Limb (tissue), 2 donors: ENCODE measurements at regions not wholly inside any gene's neighbourhood (a gene's known extent, or its start where the extent isn't known, plus 50 kb on each side); places are given as distances from the start of the nearest gene placed in this dataset.
A peak's percentile ranks its signal among the peaks of the same experiment; 100 is the strongest.
"Not testable (repeated sequence)": the region's sequence is repeated elsewhere in the genome, so short reads cannot be mapped to it uniquely, and the experiment has no call there.

ENCODE experiments used
- DNase-seq, 2 donors: peaks; one replicate each; pipeline ENCODE4 v3.0.0-alpha.2; 2016; ENCODE audit errors: extremely low spot score in 2 of 2

DNA sequence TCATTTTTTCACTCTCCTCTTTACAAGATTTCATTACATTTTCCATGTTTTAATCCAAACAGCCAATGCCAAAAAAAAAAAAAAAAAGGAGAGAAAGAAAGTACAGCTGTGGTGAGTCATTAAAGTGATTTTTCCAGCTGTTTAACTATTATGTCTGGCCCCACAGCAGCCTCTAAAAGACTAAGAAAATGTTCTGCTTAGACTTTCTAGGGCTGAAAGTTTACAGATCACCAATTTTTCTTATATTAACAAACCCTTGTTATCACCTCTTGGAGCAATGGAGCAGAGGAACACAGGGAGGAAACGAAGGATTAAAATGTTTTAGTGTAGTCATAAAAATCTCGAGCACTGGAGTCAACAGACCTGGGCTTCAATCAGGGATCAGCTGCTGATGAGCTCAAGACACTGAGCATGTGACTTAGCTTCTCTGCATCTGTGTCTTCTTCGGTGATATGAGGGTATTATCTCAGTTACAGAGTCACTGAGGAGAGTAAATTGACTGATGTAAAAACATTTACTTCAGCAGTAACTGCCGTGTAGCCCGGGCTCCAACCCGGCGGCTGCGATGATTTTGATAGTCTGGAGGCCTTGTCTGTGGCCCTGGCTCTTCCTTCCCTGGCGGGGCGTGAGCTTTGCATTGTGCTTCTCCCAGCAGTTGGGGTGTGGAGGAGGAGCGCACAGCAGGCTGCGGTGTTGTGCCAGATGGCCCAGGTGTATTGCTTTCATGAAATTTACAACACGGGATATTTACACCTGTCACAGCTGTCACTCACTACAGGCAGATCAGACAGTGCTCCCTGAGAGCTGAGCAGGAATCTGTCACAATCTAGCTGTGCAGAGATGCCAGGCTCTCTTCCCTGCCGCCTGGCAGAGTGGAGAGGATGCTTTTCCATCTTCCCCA lies 298.3 kb upstream of the FZD8 start:
- DNase-seq: peak in 1 of 2 donors; percentile 70

DNA sequence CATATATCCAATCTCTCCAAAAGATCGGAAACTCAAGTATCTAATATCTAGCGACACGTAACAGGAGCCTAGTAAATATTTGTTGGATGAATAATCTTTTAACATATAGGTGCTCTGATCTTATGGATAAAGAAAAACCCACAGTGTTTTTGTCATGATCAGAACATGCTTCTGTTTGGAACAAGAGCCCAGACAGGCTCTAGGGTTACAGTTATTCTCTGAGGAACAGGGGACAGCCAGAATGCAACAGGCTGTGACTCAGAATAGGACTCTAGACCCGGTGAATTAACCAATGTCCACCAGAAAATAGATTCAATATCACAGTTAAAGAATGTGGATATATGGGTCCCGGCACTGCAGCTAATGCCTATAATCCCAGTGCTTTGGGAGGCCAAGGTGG lies 296.1 kb upstream of the FZD8 start:
- no peak for DNase-seq

DNA sequence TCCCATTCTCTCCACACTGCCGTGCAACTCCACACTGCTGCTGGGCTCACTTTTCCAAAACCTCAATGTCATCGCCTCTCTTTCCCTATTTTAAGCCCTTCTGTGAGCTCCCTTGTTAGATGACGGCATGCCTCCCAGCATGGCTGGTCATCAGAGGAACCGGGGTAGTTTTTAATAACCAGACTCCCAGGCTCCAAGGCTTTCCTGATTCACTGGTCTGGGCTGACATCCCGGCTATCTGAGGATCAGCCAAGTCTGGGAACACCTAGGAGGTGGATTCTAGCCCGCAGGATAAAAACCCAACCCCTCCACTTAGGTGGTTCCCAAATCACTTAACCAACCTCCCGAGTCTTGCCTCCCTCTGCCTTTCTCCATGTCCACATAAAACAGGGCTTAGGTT lies 295.4 kb upstream of the FZD8 start:
- no peak for DNase-seq

DNA sequence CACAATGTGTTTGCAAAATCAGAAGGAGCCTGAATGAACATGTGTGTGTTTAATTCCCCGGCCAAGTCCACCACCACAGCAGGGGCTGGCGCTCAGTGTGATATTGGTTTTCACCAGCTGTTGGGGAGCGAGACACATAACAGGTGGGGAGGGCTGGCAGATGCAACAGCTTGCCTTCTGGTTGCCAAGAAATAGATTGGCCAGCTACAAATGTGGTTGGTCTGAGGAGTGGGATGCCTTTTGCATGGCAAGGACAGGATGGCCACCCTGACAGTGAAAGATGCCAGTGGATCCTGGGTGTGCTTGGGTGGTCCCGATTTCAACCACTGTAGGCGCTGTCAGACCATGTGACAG lies 292.5 kb upstream of the FZD8 start:
- peak; percentile 63 to 65 for DNase-seq

DNA sequence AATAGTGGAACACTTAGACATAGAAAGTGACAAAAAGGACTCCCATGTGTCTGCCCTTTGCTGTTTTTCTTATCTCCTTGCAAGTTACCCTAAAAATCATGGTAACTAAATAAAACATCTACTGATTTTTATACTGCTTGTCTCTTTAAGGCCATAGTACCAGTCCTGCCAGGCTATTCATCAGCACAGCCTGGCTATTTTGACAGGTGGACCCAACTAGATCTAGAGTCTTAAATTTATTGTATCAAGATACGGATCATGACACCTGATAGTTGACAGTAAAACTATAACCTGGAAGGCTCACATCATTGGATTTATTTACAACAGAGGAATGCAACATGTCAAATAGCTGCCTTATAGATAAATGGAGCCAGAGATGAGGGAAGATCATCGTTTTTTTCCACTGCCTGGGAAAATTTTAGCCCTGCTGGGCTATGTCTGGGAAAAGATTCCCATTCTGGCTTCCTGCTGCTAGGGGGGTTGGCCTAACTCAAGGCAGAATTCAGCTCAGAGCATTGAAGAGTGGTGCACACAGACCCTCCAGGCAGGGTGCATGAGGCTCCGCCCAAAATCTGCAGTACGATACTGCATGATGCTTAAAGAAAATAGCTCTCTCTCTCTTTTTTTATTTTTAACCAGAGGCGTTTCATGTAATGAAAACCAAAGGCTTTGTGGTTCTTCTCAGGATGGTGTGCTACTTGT lies 292.0 kb upstream of the FZD8 start:
- no peak for DNase-seq

DNA sequence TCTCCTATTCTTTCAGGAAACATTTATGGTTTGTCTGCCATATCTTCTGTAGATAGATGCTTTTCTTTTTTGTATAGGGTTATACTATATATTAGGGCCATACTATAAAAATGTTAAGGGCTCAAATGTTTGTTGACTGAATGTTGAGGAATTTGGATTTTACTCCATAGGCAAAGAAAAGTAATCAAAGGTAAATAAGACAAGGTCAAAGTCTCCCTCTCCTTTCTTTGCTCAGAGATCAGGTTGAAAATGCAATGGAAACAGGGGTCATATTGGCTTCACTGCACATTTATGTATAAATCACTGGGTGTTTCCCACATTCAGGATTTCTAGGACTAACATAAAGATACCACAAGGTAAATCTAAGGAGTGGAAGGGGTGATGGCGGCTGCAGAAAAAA lies 291.4 kb upstream of the FZD8 start:
- no peak for DNase-seq

DNA sequence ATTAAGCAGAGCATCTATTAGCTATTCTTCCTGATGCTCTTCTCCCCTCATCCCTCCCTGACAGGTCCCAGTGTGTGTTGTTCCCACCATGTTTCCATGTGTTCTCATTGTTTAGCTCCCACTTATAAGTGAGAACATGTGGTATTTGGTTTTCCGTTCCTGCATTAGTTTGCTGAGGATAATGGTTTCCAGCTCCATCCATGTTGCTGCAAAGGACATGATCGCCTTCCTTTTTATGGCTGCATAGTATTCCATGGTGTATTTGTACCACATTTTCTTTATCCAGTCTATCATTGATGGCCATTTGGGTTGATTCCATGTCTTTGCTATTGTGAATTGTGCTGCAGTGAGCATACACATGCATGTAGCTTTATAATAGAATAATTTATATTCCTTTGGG lies 287.9 kb upstream of the FZD8 start:
- DNase-seq: not testable (repeated sequence)

DNA sequence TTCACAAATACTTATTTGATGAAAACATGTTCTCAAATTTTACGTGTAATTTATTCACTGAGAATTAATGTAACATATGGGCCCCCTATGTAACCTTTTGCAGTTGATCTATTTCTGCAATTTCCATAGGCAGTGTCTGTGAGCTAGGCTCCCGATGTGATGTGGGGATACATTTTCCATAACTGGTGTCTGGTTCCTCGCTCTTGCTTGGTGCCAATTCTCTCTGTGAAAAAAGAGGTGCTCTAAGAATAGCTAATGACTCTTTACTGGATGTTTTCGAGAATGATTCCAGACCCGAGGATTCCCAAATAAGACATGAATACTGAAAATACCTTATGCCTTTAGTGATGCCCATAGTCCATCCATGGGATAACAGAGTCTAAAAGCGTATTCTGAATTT lies 286.7 kb upstream of the FZD8 start:
- no peak for DNase-seq

DNA sequence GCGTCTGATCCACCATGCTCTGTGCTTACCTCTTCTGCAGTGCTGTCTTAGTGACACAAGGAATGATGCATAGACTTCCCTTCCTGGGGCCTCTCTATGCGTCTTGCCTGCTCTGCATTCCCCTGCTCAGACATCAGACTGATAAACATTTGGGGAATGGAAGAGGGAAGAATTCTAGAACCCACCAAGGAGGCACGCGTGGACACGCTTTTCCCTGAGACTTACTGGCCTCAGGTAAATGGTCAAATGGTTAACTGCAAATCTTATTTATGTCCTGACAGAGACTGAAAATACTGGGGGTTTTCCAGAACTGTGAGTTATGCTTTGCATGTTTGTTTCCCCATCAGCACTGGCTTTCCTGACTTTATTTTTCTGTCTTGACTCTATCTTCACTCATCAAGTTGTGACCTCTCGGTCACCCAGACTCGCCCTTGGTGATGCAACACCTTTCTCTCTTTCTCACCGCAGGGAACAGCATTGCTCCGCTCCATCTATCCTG lies 285.9 kb upstream of the FZD8 start:
- no peak for DNase-seq

DNA sequence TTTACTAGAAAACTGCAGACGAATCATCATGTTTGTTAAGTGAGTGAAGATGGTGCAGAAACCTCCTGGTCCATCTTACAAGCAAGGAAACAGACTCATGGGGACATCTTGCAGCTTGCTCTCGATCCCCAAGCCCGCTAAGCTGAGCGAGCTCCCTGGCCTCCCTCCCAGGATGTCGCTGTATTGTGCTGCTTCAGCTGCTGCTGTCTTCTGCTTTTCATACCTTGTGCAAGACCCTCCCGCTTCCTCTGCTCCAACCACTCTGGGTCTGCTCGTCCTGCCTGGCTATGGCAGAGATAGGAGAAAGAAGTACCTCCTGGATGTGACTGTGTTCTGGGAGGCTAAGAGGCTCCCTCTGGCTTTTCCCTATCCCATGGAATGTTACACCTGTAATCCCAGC lies 285.2 kb upstream of the FZD8 start:
- no peak for DNase-seq

DNA sequence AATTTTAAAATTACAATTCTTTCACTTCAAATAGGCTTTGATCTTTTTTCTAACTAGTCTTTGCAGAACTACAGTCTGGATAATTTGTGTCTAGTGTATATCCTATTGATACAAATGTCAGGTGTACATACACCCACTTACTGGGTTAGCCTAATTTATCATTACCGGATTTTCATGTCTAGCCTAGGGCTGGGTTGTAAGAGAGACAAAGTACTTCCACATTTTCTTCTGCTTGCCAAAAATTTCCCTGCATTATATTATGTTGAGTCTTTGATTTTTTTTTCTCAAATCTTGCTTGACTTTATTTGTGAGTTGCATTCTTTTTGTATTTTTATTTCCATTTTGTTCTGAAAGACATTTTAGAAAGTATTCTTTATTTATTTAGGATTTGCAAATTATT lies 284.8 kb upstream of the FZD8 start:
- DNase-seq: no peak

DNA sequence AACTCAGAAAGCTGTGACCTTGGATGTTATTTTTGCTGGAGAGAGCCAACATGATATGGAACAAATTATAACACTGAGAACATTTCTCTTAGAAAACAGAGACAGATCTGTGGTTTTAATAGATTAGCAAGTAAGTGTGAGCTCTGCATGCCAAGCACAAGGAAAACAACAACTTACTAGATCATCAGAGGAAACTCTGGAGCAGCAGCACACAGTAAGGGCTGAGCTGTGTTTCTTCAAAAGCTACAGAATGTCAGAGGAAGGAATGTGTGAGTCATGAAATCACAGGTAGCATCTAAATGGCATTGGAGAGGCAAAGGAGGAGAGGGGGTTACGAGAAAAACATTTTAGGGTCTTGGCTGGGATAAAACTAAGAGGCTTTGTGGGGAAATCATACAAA lies 283.4 kb upstream of the FZD8 start:
- no peak for DNase-seq

DNA sequence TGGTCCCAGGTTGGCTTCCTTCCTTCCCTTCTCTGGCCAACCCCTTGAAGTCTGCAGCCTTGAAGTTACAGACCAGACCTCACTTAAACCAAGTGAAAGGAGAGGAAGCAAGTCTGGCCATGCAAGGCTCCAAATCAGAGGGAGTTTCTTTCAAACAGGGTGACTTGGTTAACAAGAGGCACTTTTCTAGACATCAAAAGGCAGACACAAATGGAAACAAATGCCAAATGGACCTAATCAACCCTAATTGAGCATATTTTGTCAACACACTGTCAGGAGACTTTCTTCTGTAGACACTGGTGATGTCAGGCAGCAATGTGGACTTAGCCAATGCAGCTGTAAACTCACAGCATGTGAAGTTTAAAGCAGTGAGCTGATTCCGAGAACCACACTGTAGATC lies 282.7 kb upstream of the FZD8 start:
- DNase-seq: no peak

DNA sequence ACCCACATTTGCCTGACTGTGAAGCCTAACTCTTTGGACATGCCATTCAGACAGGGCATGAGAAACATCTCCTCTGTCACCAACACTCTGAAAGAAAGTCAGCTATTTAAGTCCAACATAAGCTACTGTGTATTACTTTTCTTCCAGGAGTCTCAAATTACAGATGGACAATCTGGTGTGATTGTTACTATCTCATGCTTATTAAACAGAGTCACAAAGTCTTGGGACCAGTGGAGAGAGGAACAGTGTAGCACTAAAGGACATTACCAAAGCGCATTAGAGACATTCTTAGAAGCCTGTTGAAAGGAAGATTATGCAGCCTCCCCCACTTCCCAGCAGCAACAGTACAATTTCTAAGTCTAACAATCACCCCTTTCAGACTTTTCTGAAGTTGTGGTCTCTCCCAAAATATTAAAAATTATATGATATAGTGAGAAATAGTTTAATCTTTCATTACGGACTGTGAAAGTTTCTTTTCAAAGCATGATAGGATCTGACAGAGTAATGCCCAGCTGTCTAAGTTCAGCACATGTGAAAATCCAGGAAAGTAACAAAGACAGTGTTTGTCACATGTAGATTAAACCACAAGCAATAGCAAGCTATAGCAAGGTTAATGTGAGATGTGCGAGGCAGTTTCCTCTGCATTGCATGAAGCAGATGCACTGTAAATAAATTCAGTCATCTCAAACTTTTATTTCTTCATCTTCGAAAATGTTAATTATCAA lies 280.9 kb upstream of the FZD8 start:
- no peak for DNase-seq

DNA sequence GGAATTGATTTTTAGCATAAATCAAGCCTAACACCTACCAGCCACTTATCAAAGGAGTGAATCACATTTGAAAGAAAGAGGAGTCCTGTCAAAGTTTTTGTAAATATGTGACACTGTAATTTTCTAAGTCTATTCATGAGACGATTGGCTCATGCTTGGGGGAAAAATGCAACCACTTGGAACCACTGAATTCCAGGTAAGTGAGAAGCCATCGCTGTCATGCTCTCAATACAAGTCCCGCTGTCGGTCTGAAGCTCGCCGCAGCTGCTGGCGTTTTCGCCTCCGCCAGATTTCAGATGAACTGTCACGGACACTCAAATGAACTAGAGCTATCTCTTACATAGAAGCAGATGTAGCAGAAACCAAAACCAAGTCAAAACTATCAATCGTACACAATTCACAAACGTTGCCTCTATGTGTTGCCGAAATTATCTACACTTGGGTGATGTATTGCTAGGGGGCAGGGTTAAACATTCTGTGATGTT lies 279.8 kb upstream of the FZD8 start:
- no peak for DNase-seq

DNA sequence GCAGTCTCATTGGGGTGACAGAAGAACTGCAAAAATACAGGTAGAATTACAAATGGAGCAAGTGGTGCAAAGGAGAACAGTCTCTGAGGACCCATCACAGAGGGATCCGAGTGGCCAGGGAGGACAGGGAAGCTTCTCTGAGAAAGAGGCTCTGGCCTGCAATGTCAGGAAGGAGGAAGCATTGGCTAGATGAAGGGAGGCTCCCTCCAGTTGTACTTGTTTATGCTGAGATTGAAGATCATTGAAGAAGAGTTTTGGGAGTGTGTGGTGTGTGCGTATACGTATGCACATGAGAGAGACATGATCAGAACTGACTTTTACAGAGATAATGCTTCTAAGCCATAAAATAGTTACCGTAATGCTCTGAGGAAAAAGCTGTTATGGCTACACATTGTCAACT lies 274.7 kb upstream of the FZD8 start:
- DNase-seq: no peak

DNA sequence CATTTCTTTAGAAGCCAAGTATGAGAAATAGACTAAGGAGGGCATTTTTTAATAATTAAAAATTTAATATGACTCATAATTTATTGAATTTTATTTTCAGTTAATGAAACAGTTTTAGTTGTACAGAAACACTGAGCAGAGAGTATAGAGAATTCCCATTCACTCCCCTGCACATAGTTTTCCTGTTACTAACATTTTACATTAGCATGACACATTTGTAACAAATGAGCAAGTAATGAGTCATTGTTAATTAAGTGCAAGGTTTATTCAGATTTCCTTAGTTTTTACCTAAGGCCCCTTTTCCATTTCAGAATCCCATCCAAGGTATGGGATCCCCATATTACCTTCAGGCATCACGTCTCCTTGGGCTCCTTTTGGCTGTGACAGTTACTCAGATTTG lies 271.5 kb upstream of the FZD8 start:
- DNase-seq: no peak

DNA sequence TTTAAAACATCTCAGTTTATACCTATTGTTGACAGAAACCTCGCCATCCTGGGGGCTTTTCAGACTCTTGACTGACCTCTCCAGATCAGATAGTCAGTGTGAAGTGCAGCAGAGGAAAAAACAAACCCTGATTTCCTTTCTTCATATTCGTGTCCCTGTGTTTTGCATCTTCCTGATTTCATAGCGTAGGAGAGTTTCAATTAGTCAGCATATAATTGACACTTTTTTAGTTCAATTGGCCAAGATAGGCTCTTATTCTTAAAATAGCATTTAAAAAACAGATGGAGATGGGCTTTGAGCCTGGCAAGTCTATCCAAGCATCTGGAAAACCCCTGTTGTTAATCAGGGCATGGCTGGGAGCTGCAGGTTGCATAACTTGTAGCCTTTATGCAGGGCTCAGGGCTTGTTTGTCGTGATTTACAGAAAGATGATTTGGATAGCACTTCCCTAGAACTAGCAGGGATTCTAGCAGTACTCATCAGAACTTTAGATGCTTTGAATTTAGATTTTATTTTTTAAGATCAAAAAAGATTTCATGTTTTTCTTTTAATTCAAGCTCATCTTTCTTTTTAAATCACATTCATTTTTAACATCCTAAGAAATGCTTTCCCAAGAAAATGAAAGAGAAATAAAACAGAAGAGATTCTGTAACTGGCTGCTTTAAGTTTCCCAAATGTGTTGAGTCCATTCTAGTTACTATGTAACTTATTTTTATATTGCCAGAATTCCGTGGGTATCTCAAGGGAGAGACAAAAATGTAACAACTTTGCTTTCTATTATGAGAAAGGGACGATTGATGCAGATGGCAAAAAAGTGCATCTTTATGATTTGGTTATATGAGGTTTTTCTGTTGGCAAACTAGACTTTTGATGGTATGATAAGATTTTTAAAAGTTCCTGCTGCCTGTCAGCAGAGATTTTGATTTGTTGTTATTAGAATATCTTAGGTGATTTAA lies 270.8 kb upstream of the FZD8 start:
- DNase-seq: no peak

DNA sequence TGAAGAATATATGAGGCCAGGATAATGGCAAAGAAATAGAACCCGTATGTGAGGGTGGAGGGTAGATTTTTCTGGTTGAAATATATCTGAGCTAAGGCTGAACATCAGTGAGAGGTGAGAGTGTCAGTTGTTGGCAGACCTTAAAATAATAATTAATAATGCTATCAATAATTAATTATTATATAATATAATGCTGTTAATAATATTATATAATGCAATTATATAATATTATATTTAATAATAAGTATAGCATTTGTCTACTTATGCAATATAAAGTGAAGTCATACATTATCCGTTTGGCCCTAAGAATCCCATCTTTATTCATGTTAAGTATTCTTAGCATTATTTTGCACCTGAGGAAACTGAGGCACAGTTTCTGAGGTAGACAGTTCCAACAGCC lies 269.9 kb upstream of the FZD8 start:
- DNase-seq: no peak

DNA sequence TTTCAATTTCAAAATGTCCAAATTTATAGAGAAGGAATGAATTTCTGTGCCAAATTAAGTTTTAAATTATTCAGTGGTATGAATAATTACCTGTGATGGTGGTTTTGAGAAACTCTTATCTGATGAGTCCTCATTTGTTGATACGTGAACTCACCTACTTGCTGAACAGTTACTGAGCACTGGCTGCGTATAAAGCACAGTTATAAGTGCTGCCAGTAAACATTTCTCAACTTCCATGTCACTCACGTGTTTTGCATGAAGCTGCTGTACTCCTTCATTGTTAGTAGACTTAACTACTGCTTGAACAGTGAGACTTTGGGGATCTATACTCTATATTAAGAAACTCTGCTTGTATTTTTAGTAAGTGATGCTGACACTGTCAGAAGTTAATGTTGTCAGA lies 269.1 kb upstream of the FZD8 start:
- DNase-seq: no peak

DNA sequence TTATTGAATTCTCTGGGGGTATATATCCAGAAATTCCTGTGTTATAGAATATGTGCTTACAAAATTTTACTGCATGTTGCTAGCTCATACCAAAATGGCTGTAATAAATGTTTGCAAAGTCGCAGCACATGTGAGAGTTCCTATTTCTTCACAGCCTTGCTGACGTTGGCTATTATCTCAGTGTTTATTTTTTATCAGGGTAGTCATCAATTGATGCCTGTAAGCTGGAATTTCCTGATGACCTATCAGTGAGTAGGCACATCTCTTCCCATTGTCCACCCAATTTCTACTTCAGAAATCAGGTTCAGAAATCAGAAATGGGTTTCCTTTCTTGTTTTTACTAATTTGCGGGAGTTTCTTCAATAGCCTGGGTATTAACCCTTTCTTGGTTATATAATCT lies 268.1 kb upstream of the FZD8 start:
- no peak for DNase-seq
